GM23338 (cell line): ENCODE measurements at regions not wholly inside any gene's neighbourhood (a gene's known extent, or its start where the extent isn't known, plus 50 kb on each side); places are given as distances from the start of the nearest gene placed in this dataset.

Experiments
- ATAC-seq: fragments of 200-7000 bp; cut with Tn5 transposase; 3 replicates; pipeline ENCODE4 v1.9.1; 2020
- DNase-seq: peaks from one replicate; pipeline ENCODE4 v3.0.0-alpha.2; 2015; ENCODE audit warnings: low spot score
- H2AFZ ChIP-seq: fragments of 200-600 bp; sonication (generic); 2 replicates; pipeline ENCODE4 v1.8.0; 2016; ENCODE audit warnings: antibody characterized with exemption, mild to moderate bottlenecking, moderate library complexity
- H3F3A ChIP-seq: fragments of 200-600 bp; sonication (generic); replicated peaks from 2 replicates; pipeline ENCODE4 v1.8.0; 2017; ENCODE audit warnings: antibody characterized with exemption, mixed run types, low read depth
- H3K27ac ChIP-seq: fragments of 200-600 bp; sonication (generic); 2 replicates; pipeline ENCODE4 v1.6.1; 2016; ENCODE audit warnings: low read depth
- H3K27me3 ChIP-seq: fragments of 200-600 bp; sonication (generic); 2 replicates; pipeline ENCODE4 v1.8.0; 2016; ENCODE audit warnings: mild to moderate bottlenecking, mixed run types, moderate library complexity; ENCODE audit not compliant: insufficient read depth
- H3K36me3 ChIP-seq: fragments of 200-600 bp; sonication (generic); 2 replicates; pipeline ENCODE4 v1.8.0; 2016; ENCODE audit warnings: mild to moderate bottlenecking; ENCODE audit not compliant: insufficient read depth
- H3K4me1 ChIP-seq: fragments of 200-600 bp; sonication (generic); 2 replicates; pipeline ENCODE4 v1.8.0; 2016; ENCODE audit warnings: mild to moderate bottlenecking, moderate library complexity; ENCODE audit not compliant: insufficient read depth
- H3K4me2 ChIP-seq: fragments of 200-600 bp; sonication (generic); 2 replicates; pipeline ENCODE4 v1.7.1; 2017; ENCODE audit warnings: mixed run types
- H3K4me3 ChIP-seq: fragments of 200-600 bp; sonication (generic); 2 replicates; pipeline ENCODE4 v1.6.1; 2016; ENCODE audit warnings: mixed run types
- H3K79me2 ChIP-seq: fragments of 200-600 bp; sonication (generic); replicated peaks from 2 replicates; pipeline ENCODE4 v1.8.0; 2017; ENCODE audit warnings: mild to moderate bottlenecking; ENCODE audit not compliant: insufficient read depth
- H3K9me2 ChIP-seq: fragments of 200-600 bp; sonication (generic); 2 replicates; pipeline ENCODE4 v1.8.0; 2017; ENCODE audit not compliant: insufficient read depth
- H4K20me1 ChIP-seq: fragments of 200-600 bp; sonication (generic); replicated peaks from 2 replicates; pipeline ENCODE4 v1.8.0; 2017; ENCODE audit warnings: mild to moderate bottlenecking; ENCODE audit not compliant: insufficient read depth
- H3K27ac Mint-ChIP-seq: 2 replicates; pipeline ENCODE4 v1.8.0; 2020; ENCODE audit warnings: inconsistent platforms, mild to moderate bottlenecking, moderate library complexity, mixed read lengths
- H3K27me3 Mint-ChIP-seq: 3 replicates; pipeline ENCODE4 v1.8.0; 2022; ENCODE audit warnings: low read depth, mild to moderate bottlenecking, moderate library complexity, mixed read lengths, inconsistent platforms; ENCODE audit not compliant: insufficient read depth, poor library complexity
- H3K36me3 Mint-ChIP-seq: 3 replicates; pipeline ENCODE4 v1.8.0; 2021; ENCODE audit warnings: low read depth, mild to moderate bottlenecking, inconsistent platforms, moderate library complexity, mixed read lengths
- H3K4me1 Mint-ChIP-seq: 3 replicates; pipeline ENCODE4 v1.8.0; 2020; ENCODE audit warnings: mild to moderate bottlenecking, inconsistent platforms, mixed read lengths
- H3K4me3 Mint-ChIP-seq: 3 replicates; pipeline ENCODE4 v1.8.0; 2021; ENCODE audit warnings: moderate library complexity, mild to moderate bottlenecking, inconsistent platforms, mixed read lengths
- H3K9me3 Mint-ChIP-seq: 3 replicates; pipeline ENCODE4 v1.8.0; 2020; ENCODE audit warnings: moderate library complexity, mild to moderate bottlenecking, inconsistent platforms, mixed read lengths
- CREB1 ChIP-seq: fragments of 250-450 bp; sonication (Bioruptor Pico); IDR thresholded peaks from 2 replicates; pipeline ENCODE4 v1.5.0; 2020; ENCODE audit warnings: low read depth, mild to moderate bottlenecking, moderate library complexity
- EZH2 ChIP-seq: fragments of 200-600 bp; sonication (generic); IDR thresholded peaks from one replicate; pipeline ENCODE4 v1.8.0; 2017; ENCODE audit warnings: antibody characterized with exemption, mild to moderate bottlenecking, low read depth; ENCODE audit not compliant: unreplicated experiment
- EZH2phosphoT487 ChIP-seq: fragments of 200-600 bp; sonication (generic); IDR thresholded peaks from one replicate; pipeline ENCODE4 v1.8.1; 2018; ENCODE audit warnings: antibody characterized with exemption; ENCODE audit not compliant: unreplicated experiment
- JUNB ChIP-seq: IDR thresholded peaks from one replicate; pipeline ENCODE4 v1.6.1; 2016; ENCODE audit warnings: antibody characterized with exemption; ENCODE audit not compliant: unreplicated experiment
- NANOG ChIP-seq: IDR thresholded peaks from 2 replicates; pipeline ENCODE4 v1.6.1; 2016; ENCODE audit warnings: antibody characterized with exemption, borderline replicate concordance
- POLR2AphosphoS5 ChIP-seq: IDR thresholded peaks from 2 replicates; pipeline ENCODE4 v1.6.1; 2016; ENCODE audit warnings: antibody characterized with exemption, low read depth
- STAT1 ChIP-seq: IDR thresholded peaks from one replicate; pipeline ENCODE4 v1.6.1; 2016; ENCODE audit warnings: antibody characterized with exemption; ENCODE audit not compliant: unreplicated experiment
- ZNF114 ChIP-seq: fragments of 250-450 bp; sonication (Bioruptor Pico); IDR thresholded peaks from 2 replicates; pipeline ENCODE4 v1.5.0; 2020; ENCODE audit warnings: mild to moderate bottlenecking, moderate library complexity
- ZNF331 ChIP-seq: fragments of 250-450 bp; sonication (Bioruptor Pico); IDR thresholded peaks from 2 replicates; pipeline ENCODE4 v1.5.0; 2020; ENCODE audit warnings: low read depth, mild to moderate bottlenecking, moderate library complexity
- TF ChIP-seq, protein P1 (sequence below): IDR thresholded peaks from 2 replicates; pipeline ENCODE4 v1.6.1; 2016; ENCODE audit warnings: antibody characterized with exemption
- TF ChIP-seq, protein P2 (sequence below): IDR thresholded peaks from one replicate; pipeline ENCODE4 v1.6.1; 2018; ENCODE audit warnings: antibody characterized with exemption; ENCODE audit not compliant: unreplicated experiment
- TF ChIP-seq, protein P3 (sequence below): fragments of 250-450 bp; sonication (Bioruptor Pico); IDR thresholded peaks from 2 replicates; pipeline ENCODE4 v1.5.0; 2020; ENCODE audit warnings: mild to moderate bottlenecking, moderate library complexity
- TF ChIP-seq, protein P4 (sequence below), 2 experiments: fragments of 200-600 bp in 1 of 2; sonication (generic) in 1 of 2; conservative IDR thresholded peaks; 2 replicates each; pipeline versions ENCODE4 v1.5.1 to v1.6.1; 2016 to 2017; ENCODE audit warnings: antibody characterized with exemption in 2 of 2, low read depth in 2 of 2, mild to moderate bottlenecking in 2 of 2, moderate library complexity in 1 of 2

DNA sequence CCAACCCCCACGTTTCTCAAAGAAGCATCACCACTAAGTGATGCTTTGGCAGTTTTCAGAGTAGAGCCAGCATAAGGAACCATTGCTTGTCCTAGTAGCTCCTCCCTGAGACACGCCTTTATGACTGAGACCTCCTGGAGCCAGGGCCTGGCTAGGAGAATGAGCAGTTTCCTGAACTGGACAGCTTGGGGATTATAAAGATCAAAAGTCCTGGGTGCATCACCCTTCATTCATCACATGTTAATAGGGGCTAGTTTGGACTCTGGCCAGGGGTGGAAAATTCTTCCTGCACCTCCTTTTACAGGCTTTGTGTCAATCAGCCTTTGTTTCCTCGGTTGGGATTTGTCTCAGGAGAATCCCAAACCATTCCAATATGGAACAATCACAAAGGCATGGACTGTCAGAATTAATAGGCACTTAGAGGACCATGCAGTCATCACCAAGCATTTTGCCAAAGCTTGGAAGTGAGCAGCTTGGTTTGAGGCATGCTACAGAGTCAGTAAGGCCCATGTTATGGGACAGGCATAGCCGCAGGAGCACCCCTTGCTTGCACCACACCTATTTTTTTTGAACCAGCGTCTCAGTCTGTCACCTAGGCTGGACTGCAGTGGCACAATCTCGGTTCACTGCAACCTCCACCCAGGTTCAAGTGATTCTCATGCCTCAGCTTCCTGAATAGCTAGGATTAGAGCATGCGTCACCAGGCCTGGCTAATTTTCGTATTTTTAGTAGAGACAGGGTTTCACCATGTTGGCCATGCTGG lies 64.9 kb upstream of the TGM3 start:
- ATAC-seq (no peak), DNase-seq (no peak)
- Mint-ChIP-seq H3K27me3 (peaks cover 2% of the 10 kb centered on the region), H3K27ac (no peak overlapping the region), H3K4me1 (peaks cover 14% of the 10 kb centered on the region; the same call in 2 of the 3 replicates), H3K9me3 (no peaks in the 10 kb centered on the region; the same call in 2 of the 3 replicates), H3K36me3 (no peaks in the 10 kb centered on the region), H3K4me3 (no peak overlapping the region)
- no peak overlapping the region for H3K27ac ChIP-seq
- H3K4me3 ChIP-seq: no peak overlapping the region
- no peaks in the 10 kb centered on the region for H3K36me3 ChIP-seq
- no peak overlapping the region for H3K4me2 ChIP-seq
- H3F3A ChIP-seq: no peaks in the 10 kb centered on the region
- H3K79me2 ChIP-seq: no peaks in the 10 kb centered on the region
- no peak overlapping the region for H2AFZ ChIP-seq
- TF ChIP-seq EZH2phosphoT487 (no peak), POLR2AphosphoS5 (no peak), NANOG (no peak), CREB1 (CRISPR knock-in tag) (no peak), EZH2 (no peak), JUNB (no peak), ZNF331 (no peak), STAT1 (no peak), ZNF114 (CRISPR knock-in tag) (no peak)
- TF ChIP-seq, protein P1, sequence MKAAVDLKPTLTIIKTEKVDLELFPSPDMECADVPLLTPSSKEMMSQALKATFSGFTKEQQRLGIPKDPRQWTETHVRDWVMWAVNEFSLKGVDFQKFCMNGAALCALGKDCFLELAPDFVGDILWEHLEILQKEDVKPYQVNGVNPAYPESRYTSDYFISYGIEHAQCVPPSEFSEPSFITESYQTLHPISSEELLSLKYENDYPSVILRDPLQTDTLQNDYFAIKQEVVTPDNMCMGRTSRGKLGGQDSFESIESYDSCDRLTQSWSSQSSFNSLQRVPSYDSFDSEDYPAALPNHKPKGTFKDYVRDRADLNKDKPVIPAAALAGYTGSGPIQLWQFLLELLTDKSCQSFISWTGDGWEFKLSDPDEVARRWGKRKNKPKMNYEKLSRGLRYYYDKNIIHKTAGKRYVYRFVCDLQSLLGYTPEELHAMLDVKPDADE: no peak
- TF ChIP-seq, protein P2, sequence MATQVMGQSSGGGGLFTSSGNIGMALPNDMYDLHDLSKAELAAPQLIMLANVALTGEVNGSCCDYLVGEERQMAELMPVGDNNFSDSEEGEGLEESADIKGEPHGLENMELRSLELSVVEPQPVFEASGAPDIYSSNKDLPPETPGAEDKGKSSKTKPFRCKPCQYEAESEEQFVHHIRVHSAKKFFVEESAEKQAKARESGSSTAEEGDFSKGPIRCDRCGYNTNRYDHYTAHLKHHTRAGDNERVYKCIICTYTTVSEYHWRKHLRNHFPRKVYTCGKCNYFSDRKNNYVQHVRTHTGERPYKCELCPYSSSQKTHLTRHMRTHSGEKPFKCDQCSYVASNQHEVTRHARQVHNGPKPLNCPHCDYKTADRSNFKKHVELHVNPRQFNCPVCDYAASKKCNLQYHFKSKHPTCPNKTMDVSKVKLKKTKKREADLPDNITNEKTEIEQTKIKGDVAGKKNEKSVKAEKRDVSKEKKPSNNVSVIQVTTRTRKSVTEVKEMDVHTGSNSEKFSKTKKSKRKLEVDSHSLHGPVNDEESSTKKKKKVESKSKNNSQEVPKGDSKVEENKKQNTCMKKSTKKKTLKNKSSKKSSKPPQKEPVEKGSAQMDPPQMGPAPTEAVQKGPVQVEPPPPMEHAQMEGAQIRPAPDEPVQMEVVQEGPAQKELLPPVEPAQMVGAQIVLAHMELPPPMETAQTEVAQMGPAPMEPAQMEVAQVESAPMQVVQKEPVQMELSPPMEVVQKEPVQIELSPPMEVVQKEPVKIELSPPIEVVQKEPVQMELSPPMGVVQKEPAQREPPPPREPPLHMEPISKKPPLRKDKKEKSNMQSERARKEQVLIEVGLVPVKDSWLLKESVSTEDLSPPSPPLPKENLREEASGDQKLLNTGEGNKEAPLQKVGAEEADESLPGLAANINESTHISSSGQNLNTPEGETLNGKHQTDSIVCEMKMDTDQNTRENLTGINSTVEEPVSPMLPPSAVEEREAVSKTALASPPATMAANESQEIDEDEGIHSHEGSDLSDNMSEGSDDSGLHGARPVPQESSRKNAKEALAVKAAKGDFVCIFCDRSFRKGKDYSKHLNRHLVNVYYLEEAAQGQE: no peak
- TF ChIP-seq, protein P3, sequence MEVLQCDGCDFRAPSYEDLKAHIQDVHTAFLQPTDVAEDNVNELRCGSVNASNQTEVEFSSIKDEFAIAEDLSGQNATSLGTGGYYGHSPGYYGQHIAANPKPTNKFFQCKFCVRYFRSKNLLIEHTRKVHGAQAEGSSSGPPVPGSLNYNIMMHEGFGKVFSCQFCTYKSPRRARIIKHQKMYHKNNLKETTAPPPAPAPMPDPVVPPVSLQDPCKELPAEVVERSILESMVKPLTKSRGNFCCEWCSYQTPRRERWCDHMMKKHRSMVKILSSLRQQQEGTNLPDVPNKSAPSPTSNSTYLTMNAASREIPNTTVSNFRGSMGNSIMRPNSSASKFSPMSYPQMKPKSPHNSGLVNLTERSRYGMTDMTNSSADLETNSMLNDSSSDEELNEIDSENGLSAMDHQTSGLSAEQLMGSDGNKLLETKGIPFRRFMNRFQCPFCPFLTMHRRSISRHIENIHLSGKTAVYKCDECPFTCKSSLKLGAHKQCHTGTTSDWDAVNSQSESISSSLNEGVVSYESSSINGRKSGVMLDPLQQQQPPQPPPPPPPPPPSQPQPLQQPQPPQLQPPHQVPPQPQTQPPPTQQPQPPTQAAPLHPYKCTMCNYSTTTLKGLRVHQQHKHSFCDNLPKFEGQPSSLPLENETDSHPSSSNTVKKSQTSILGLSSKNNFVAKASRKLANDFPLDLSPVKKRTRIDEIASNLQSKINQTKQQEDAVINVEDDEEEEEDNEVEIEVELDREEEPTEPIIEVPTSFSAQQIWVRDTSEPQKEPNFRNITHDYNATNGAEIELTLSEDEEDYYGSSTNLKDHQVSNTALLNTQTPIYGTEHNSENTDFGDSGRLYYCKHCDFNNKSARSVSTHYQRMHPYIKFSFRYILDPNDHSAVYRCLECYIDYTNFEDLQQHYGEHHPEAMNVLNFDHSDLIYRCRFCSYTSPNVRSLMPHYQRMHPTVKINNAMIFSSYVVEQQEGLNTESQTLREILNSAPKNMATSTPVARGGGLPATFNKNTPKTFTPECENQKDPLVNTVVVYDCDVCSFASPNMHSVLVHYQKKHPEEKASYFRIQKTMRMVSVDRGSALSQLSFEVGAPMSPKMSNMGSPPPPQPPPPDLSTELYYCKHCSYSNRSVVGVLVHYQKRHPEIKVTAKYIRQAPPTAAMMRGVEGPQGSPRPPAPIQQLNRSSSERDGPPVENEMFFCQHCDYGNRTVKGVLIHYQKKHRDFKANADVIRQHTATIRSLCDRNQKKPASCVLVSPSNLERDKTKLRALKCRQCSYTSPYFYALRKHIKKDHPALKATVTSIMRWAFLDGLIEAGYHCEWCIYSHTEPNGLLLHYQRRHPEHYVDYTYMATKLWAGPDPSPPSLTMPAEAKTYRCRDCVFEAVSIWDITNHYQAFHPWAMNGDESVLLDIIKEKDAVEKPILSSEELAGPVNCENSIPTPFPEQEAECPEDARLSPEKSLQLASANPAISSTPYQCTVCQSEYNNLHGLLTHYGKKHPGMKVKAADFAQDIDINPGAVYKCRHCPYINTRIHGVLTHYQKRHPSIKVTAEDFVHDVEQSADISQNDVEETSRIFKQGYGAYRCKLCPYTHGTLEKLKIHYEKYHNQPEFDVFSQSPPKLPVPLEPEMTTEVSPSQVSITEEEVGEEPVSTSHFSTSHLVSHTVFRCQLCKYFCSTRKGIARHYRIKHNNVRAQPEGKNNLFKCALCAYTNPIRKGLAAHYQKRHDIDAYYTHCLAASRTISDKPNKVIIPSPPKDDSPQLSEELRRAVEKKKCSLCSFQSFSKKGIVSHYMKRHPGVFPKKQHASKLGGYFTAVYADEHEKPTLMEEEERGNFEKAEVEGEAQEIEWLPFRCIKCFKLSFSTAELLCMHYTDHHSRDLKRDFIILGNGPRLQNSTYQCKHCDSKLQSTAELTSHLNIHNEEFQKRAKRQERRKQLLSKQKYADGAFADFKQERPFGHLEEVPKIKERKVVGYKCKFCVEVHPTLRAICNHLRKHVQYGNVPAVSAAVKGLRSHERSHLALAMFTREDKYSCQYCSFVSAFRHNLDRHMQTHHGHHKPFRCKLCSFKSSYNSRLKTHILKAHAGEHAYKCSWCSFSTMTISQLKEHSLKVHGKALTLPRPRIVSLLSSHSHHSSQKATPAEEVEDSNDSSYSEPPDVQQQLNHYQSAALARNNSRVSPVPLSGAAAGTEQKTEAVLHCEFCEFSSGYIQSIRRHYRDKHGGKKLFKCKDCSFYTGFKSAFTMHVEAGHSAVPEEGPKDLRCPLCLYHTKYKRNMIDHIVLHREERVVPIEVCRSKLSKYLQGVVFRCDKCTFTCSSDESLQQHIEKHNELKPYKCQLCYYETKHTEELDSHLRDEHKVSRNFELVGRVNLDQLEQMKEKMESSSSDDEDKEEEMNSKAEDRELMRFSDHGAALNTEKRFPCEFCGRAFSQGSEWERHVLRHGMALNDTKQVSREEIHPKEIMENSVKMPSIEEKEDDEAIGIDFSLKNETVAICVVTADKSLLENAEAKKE (CRISPR knock-in tag): no peak
- TF ChIP-seq, protein P4, sequence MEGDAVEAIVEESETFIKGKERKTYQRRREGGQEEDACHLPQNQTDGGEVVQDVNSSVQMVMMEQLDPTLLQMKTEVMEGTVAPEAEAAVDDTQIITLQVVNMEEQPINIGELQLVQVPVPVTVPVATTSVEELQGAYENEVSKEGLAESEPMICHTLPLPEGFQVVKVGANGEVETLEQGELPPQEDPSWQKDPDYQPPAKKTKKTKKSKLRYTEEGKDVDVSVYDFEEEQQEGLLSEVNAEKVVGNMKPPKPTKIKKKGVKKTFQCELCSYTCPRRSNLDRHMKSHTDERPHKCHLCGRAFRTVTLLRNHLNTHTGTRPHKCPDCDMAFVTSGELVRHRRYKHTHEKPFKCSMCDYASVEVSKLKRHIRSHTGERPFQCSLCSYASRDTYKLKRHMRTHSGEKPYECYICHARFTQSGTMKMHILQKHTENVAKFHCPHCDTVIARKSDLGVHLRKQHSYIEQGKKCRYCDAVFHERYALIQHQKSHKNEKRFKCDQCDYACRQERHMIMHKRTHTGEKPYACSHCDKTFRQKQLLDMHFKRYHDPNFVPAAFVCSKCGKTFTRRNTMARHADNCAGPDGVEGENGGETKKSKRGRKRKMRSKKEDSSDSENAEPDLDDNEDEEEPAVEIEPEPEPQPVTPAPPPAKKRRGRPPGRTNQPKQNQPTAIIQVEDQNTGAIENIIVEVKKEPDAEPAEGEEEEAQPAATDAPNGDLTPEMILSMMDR (conservative IDR thresholded peaks at IDR 0.05; ENCODE audit: low read depth in 2 of 2): no peak
- H4K20me1 ChIP-seq: no peaks in the 10 kb centered on the region
- no peaks in the 10 kb centered on the region for H3K9me2 ChIP-seq
- no peaks in the 10 kb centered on the region for H3K27me3 ChIP-seq
- peaks cover 12% of the 10 kb centered on the region for H3K4me1 ChIP-seq
